ENCODE measurements at regions not wholly inside any gene's neighbourhood (a gene's known extent, or its start where the extent isn't known, plus 50 kb on each side); places are given as distances from the start of the nearest gene placed in this dataset.
"Not testable (repeated sequence)": the region's sequence is repeated elsewhere in the genome, so short reads cannot be mapped to it uniquely, and the experiment has no call there.

DNA sequence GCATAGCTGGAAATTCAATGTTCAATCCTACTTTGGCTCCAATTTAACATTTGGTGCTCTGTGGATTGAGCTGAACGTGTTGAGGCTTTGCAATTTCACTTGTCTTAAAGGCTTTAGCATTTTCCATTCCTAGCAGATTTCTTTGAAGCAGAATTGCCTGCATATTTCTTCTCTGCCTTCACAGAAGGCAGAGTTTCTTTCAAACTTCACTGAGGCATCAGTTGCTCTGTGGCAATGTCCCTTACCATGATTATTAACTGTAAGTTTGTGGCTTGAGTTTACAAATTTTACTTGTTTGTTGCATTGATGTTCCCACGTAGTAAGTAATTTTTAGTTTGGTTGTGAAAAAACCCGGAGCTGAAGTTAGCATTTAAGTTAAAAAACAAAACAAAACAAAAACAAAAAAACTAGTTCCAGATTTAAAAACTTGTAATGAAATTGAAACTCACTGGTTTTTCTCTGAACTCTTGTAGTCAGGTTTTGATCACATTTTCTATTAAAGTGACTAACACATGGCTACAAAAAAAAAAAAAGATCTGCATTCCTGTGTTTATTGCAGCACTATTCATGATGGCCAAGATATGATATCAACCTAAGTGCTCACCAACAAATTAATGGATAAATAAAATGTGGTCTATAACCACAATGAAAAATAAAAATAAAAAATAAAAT lies 55.2 kb upstream of the UXS1 start:
- peak in 1 of 5 experiments; percentile 28 for DNase-seq

- not testable (repeated sequence) for DNase-seq
These were observed 54.5 kb upstream of the UXS1 start for GRCh38 chr2:106248548-106249151.

All from T-helper 2 cell (primary cell).